Activated T-helper 17 cell treated with anti-CD3 and anti-CD28 coated beads, Interleukin-2, amount 50 U/mL, for 72 hours (primary cell): ENCODE measurements at regions not wholly inside any gene's neighbourhood (a gene's known extent, or its start where the extent isn't known, plus 50 kb on each side); places are given as distances from the start of the nearest gene placed in this dataset.

Experiments
- ATAC-seq: fragments of 150-1000 bp; cut with Tn5 transposase; replicated peaks from 2 replicates; pipeline ENCODE4 v1.10.0; 2021; ENCODE audit warnings: mild to moderate bottlenecking, moderate library complexity
- H3K27ac Mint-ChIP-seq: one replicate; pipeline ENCODE4 v1.8.0; 2022; ENCODE audit warnings: mixed read lengths
- H3K27me3 Mint-ChIP-seq: one replicate; pipeline ENCODE4 v1.8.0; 2022; ENCODE audit warnings: mixed read lengths
- H3K36me3 Mint-ChIP-seq: one replicate; pipeline ENCODE4 v1.8.0; 2022; ENCODE audit warnings: low read depth, mild to moderate bottlenecking, mixed read lengths
- H3K4me1 Mint-ChIP-seq: one replicate; pipeline ENCODE4 v1.8.0; 2022; ENCODE audit warnings: mixed read lengths
- H3K4me3 Mint-ChIP-seq: one replicate; pipeline ENCODE4 v1.8.0; 2022; ENCODE audit warnings: mild to moderate bottlenecking, mixed read lengths
- H3K9me3 Mint-ChIP-seq: one replicate; pipeline ENCODE4 v1.8.0; 2022; ENCODE audit warnings: mixed read lengths

DNA sequence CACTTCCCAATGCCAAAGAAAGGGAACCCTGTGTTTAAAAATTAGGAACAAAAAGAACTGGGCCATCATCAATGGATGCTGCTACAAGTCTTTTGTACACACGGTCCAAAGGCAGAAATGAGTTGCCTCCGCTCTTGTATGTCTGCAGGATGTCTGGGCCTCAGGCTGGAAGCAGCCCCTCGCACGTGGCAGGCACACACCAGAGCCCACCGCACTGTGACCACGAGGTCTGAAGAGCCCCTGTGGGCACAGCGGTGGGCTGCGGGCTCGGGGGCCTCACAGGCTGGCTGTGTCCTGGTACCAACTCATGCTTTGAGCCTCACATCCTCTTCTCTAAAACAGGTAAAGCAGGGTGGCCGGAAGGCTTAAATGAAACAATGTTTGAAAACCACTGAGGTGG, 309.3 kb downstream of the C16orf95 start:
- no peaks in the 10 kb centered on the region for H3K36me3 Mint-ChIP-seq
- no peaks in the 10 kb centered on the region for H3K27me3 Mint-ChIP-seq
- ATAC-seq: no peak
- no peaks in the 10 kb centered on the region for H3K4me1 Mint-ChIP-seq
- no peak overlapping the region for H3K4me3 Mint-ChIP-seq
- H3K9me3 Mint-ChIP-seq: no peaks in the 10 kb centered on the region
- no peak overlapping the region for H3K27ac Mint-ChIP-seq

DNA sequence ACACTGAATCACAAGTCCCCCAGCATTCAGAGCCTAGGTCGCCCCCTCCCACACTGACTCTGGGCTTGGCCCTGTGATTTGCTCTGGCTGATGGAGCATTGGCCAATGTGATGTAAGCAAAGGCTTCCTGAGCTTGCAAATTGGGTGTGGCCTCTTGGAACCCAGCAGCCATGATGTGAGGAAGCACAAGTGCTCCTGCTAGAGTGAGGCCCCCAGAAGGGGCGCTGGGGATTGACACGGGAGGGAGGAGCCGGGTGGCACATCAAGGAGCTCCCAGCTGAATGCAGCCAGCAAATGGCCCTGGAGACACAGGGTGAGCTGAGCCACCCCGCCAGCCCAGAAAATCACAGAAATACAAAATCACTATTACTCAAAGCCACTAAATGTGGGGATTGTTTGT, 308.5 kb downstream of the C16orf95 start:
- Mint-ChIP-seq H3K4me1 (no peaks in the 10 kb centered on the region), H3K9me3 (no peaks in the 10 kb centered on the region), H3K27ac (no peak overlapping the region), H3K4me3 (no peak overlapping the region), H3K36me3 (no peaks in the 10 kb centered on the region), H3K27me3 (no peaks in the 10 kb centered on the region)
- no peak for ATAC-seq

DNA sequence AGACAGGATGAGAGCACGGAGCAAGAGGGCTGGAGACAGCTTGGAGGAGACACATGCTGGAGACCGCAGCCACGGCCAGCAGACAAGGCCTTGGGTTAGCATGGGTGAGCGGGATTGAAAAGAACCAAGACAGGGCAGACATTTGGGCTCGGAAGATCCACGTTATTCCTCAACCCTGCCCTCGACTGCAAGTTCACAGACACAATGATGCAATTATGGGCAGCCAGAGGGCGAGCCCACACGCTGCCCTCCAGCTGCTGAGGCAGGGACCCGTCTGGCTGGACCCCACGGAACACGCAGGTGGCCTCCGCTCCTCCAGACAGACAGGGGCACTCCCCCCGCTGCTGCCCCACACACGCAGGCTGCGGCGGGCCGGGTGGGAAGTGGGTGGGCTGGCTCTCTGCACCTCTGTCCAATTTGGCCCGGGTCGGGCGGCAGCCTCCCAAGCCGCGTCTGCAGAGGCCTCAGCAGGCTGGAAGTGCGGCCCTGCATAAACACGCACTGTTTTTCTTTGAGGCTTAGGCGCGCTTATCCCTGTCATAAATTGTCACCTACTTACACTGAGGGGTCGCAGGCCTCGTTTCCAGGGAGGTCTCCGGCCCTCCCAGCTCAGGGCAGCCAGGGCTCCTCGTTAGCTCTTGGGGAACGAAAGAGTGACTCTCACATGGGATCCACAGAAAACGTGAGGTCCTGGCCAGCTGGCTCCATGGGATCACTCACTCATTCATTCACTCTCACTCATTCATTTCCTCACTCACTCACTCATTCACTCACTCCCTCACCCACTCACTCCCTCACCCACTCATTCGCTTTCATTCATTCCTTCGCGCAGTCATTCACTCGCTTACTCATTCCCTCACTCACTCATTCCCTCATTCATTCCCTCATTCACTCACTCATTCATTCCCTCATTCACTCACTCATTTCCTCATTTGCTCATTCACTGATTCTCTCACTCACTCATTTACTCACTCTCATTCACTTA, 303.9 kb downstream of the C16orf95 start:
- no peak overlapping the region for H3K27ac Mint-ChIP-seq
- peaks cover 12% of the 10 kb centered on the region for H3K27me3 Mint-ChIP-seq
- no peaks in the 10 kb centered on the region for H3K36me3 Mint-ChIP-seq
- H3K4me1 Mint-ChIP-seq: no peaks in the 10 kb centered on the region
- no peak overlapping the region for H3K4me3 Mint-ChIP-seq
- H3K9me3 Mint-ChIP-seq: no peaks in the 10 kb centered on the region
- ATAC-seq: no peak

DNA sequence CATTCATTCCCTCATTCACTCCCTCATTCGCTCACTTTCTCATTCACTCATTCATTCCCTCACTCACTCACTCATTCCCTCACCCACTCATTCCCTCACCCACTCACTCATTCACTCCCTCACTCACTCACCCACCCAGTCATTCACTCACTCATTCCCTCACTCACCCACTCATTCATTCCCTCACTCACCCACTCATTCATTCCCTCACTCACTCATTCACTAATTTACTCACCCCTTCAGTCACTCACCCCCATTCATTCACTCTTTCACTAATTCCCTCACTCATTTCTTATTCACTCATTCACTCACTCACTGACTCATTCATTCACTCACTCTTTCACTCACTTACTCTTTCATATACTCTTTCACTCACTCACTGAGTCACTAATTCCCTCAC, 303.1 kb downstream of the C16orf95 start:
- Mint-ChIP-seq H3K36me3 (no peaks in the 10 kb centered on the region), H3K4me1 (no peaks in the 10 kb centered on the region), H3K27ac (no peak overlapping the region), H3K9me3 (no peaks in the 10 kb centered on the region), H3K4me3 (no peak overlapping the region), H3K27me3 (peaks cover 12% of the 10 kb centered on the region)
- ATAC-seq: peak; percentile 29

DNA sequence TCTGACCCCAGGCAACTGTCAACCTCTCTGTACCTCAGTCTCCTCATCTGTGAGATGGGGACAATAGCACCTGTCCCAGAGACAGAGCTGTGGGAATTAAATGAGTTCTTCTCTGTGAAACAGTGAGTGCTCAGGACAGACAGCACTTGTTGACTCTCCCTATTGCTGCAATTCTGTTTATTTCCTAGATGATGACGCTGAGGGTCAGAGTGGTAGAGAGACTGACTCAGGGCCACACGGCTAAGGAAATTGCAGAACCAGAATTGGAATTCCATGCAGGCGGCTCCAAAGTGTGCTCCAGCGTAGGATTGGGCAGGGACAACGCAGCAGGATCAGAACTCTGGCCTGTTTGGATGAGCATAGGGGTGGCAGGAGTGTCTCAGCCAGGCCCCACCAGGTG, 302.2 kb downstream of the C16orf95 start:
- Mint-ChIP-seq H3K4me3 (no peak overlapping the region), H3K9me3 (no peaks in the 10 kb centered on the region), H3K27me3 (peaks cover 12% of the 10 kb centered on the region), H3K36me3 (no peaks in the 10 kb centered on the region), H3K4me1 (no peaks in the 10 kb centered on the region), H3K27ac (no peak overlapping the region)
- ATAC-seq: no peak

DNA sequence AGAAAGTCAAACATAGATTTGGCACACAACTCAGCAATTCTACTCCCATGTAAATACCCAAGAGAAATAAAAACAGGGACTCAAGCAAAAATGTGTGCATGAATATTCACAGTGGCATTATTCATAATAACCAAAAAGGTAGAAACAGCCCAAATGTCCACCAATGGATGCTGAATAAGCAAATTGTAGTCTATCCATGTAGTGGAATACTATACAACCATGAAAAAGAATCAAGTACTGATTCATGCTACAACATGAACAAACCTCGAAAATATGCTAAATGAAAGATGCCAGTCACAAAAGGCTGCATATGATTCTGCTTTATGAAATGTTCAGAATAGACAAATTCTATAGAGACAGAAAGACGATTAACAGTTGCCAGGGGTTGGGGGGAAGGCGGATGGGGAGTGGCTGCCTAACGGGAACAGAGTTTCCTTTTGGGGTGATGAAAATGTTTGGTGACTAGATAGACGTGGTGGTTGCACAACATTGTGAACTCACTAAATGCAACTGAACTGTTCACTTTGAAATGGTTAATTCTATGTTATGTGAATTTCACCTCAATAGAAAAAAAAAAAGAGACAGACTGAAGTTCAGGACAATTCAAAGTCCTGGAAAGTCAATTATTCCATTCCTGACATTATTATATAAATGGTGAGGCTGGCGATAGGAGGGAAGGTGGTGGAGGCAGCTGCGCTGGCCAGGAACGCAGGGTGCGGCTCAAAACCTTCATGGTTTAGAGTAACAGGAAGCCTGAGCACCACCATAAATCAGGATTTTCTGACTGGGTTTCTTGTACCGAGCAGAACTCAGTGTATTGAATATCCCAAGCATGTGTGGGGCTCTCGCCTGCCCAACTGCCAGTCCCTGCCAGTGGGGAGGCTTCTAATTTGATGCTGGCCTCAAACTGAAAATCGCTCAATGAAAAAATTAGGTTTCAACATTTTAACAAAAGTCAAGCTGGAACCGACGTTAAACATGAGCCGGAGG, 300.9 kb downstream of the C16orf95 start:
- Mint-ChIP-seq H3K4me3 (no peak overlapping the region), H3K4me1 (no peaks in the 10 kb centered on the region), H3K27ac (no peak overlapping the region), H3K9me3 (no peaks in the 10 kb centered on the region), H3K27me3 (peaks cover 20% of the 10 kb centered on the region), H3K36me3 (no peaks in the 10 kb centered on the region)
- no peak for ATAC-seq

DNA sequence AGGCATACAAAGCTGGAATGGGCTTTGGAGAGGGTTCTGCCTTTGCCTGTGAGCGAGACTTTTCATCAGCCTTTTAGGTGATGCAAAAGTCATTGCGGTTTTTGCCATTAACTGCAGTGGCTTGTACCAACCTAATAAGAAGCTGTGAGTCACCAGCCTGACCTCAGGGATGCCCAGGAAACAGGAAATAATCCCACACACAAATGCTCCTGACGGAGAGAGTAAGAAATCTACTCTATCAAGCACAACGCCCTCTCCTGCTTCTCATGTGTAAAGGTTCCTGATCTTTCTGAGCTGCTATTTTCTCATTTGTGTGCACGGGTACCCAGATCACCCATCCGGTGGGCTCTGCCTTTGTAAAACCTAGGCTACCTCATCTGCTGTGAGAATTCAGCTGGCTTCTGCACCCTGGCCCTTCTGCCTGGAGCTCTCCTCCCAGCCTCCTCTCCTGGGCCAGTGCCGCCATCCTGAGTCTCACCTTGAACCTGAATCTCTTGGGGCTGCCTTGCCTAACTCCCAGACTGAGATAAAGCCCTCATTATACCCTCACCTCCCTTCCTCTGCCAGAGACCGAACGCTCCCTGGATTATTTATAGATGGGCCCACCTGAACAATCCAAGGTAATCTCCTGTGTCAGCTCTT, 299.7 kb downstream of the C16orf95 start:
- no peaks in the 10 kb centered on the region for H3K36me3 Mint-ChIP-seq
- H3K4me1 Mint-ChIP-seq: no peaks in the 10 kb centered on the region
- H3K27ac Mint-ChIP-seq: no peak overlapping the region
- no peaks in the 10 kb centered on the region for H3K9me3 Mint-ChIP-seq
- no peak for ATAC-seq
- no peak overlapping the region for H3K4me3 Mint-ChIP-seq
- H3K27me3 Mint-ChIP-seq: peaks cover 24% of the 10 kb centered on the region

DNA sequence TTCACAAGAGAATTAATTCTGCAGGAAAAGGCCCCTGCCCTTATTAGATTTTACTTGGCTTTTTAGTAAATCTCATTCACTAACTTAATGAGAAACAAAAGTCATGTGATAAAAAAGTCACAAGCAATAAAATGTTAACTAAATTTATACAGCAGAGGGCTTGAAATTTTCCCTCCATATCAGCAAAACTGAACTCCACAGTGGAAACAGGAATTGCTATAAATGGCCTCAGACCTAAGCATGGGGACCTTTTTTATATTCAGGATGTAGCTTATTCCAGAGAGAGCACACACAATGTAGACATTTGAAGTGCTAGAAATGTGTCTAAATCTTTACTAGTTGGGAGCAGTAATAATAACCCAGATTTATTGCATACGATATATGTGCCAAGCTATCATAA, 291.5 kb downstream of the C16orf95 start:
- ATAC-seq: no peak
- peaks cover 14% of the 10 kb centered on the region for H3K27me3 Mint-ChIP-seq
- no peaks in the 10 kb centered on the region for H3K9me3 Mint-ChIP-seq
- no peak overlapping the region for H3K4me3 Mint-ChIP-seq
- no peaks in the 10 kb centered on the region for H3K36me3 Mint-ChIP-seq
- H3K27ac Mint-ChIP-seq: no peak overlapping the region
- H3K4me1 Mint-ChIP-seq: no peaks in the 10 kb centered on the region

DNA sequence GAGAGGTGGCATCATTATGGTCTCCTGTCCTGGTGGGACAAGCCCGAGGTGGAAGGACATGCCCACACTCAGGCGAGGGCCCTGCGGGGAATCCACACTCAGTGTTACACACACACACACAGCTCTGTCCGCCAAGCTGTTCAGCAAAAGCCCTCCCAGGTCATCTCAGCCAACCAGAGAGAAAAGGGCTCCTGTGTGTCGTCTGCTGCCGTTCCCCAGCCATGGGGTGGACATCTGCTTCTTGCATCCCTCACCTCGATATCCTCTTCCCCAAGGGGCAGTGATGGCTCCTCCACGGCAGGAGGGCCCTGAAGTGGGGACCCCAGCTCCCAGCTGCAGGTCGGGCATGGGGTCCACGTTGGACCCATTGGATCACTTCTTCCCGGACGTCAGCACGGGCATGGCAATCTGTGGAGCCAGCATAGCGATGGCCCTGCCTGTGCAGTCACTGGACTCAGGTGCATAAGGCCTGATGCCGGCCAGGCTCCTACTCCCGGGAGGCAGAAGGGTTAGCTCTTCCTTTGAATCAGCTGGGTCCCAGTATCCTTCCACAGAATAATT, 290.1 kb downstream of the C16orf95 start:
- Mint-ChIP-seq H3K36me3 (no peaks in the 10 kb centered on the region), H3K9me3 (no peaks in the 10 kb centered on the region), H3K27me3 (peaks cover 6% of the 10 kb centered on the region), H3K27ac (no peak overlapping the region), H3K4me1 (no peaks in the 10 kb centered on the region), H3K4me3 (no peak overlapping the region)
- ATAC-seq: no peak

DNA sequence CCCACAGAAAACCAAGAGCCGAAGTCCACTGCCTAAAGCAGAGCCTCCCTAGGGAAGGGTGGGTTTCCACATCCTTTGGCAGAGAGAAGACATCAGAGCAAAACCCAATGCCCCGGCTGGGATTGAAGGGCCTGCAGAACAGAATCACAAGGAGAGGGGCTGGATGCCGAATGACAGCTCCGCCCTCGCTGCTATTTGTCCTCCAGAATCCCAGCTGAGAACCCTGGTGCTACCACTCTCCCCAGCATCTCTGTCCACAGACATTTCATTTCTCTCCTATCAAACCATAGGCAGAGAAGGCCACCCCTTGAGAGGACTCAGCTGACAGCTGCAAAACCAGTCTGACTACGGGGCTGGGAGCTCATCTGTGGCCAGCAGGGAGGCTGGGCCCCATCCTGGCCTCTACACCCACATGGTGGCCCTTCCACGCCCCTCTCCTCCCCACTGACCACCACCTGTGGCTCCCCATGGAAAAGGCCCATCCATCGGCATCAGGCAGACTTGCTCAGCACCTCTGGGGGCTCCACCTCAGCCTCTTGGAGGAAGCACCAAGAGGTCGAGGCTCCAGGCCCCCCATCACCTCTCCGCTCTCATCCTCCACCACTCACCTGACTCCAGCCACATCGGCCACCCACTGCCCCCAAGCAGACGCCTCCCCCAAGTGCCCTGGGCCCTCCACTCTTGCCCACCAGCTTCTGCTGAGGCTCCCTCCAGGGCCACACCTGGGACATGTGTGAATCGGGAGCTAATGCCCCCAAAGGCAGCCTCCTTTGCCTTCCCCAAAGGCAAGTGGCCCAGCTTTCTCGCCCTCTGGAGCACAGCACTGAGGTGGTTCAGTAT, 288.5 kb downstream of the C16orf95 start:
- H3K4me1 Mint-ChIP-seq: no peaks in the 10 kb centered on the region
- no peaks in the 10 kb centered on the region for H3K36me3 Mint-ChIP-seq
- no peaks in the 10 kb centered on the region for H3K9me3 Mint-ChIP-seq
- no peak overlapping the region for H3K27ac Mint-ChIP-seq
- no peak overlapping the region for H3K4me3 Mint-ChIP-seq
- ATAC-seq: no peak
- peaks cover 8% of the 10 kb centered on the region for H3K27me3 Mint-ChIP-seq

DNA sequence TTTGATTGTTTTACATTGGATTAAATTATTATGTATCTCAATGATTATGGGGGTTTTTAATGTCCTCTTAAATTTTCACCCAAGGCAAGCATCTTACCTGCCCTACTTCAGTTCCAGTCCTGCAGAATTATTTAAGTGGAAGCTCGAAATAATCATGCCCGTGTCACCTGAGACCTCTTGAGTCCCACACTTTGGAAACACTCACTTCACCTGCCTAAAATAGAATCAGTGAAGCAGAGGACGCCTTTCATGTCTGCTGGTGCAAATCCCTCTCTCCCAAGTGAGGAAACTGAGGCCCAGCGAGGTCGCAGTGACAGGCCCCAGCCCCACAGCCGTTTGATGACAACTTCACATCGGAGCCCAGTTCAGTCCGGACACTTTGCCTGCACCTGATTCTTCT, 284.6 kb downstream of the C16orf95 start:
- H3K27ac Mint-ChIP-seq: no peak overlapping the region
- peaks cover 3% of the 10 kb centered on the region for H3K27me3 Mint-ChIP-seq
- no peak overlapping the region for H3K4me3 Mint-ChIP-seq
- H3K4me1 Mint-ChIP-seq: no peaks in the 10 kb centered on the region
- no peaks in the 10 kb centered on the region for H3K36me3 Mint-ChIP-seq
- no peaks in the 10 kb centered on the region for H3K9me3 Mint-ChIP-seq
- ATAC-seq: no peak

DNA sequence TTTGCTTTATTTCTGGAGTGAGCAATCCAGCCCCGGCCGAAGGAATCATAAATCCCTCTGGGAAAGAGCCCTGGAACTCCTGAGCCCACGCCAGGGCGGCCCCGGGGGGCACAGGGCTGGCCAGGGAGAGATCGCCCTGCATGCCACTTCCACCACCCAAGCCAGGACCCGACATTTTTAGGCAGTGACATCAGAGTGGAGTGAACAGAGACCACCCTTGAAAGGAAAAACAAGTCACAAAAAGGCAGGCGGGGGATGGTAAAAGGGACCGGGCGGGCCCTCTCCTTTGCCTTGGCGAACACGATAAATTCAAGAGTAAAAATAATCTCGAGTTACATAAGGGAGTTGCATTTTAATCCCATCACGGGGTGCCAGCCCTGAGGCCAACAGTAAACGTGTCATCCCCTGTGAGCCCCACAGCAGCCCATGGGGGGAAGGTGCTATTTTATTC, 284.1 kb downstream of the C16orf95 start:
- Mint-ChIP-seq H3K36me3 (no peaks in the 10 kb centered on the region), H3K9me3 (no peaks in the 10 kb centered on the region), H3K4me1 (no peaks in the 10 kb centered on the region), H3K27ac (no peak overlapping the region), H3K27me3 (peaks cover 3% of the 10 kb centered on the region), H3K4me3 (no peak overlapping the region)
- no peak for ATAC-seq

DNA sequence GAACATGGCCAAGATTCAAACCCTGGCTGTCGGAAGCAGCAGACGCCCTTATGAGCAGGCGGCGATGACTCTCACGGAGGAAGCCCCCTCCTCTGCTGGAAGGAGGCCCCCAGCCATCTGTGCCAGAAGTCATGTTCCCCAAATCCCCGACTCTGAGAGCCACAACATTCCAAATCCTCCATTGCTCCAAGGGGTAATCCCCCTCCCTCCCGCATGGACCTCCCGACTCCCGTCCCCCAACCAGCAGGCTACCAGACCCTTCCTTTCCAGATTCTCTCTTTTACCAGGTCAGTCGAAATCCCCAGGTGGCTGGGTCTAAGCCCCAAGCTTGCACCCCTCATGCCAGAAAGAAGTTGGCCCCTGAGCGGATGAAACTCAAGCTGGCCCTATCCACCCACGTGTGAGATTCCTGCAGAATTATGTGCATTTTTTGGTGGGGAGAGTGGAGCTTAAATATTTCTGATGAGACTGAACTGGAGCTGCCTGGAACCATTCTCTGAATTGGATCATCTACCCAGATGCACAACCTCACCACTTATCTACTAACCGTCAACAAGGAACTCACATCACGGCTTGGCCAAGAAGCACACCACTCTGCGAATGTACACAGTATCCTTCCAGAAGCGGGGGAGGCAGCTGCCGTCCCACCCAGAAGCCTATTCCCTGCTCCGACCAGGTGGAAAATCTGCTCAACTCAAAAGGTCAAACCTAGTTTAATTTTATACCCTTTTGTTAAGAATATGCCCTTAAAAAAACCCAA, 283.5 kb downstream of the C16orf95 start:
- Mint-ChIP-seq H3K36me3 (no peaks in the 10 kb centered on the region), H3K4me3 (no peak overlapping the region), H3K27me3 (peaks cover 3% of the 10 kb centered on the region), H3K4me1 (no peaks in the 10 kb centered on the region), H3K9me3 (no peaks in the 10 kb centered on the region), H3K27ac (no peak overlapping the region)
- ATAC-seq: no peak
